BJ (cell line): ENCODE measurements at regions not wholly inside any gene's neighbourhood (a gene's known extent, or its start where the extent isn't known, plus 50 kb on each side); places are given as distances from the start of the nearest gene placed in this dataset.

ENCODE experiments used
- CTCF ChIA-PET: fragments of 350-600 bp; formaldehyde crosslinking; extraction: SDS; loops from one replicate; lab custom pipeline; 2021; ENCODE audit warnings: antibody characterized with exemption, inconsistent platforms; lab: Yijun Ruan, JAX
- POLR2A ChIA-PET: fragments of 300-600 bp; sonication (Branson Sonifier 250); formaldehyde crosslinking; extraction: SDS; loops from one replicate; lab custom pipeline; 2021; ENCODE audit warnings: antibody characterized with exemption; lab: Charles Lee
- DNase-seq: peaks from one replicate; pipeline ENCODE4 v3.0.0-alpha.2; 2011; ENCODE audit warnings: low read depth
- H3K27me3 ChIP-seq: 2 replicates; pipeline ENCODE4 v1.6.0; 2011; ENCODE audit warnings: low read length; ENCODE audit not compliant: control insufficient read depth, insufficient read depth
- H3K36me3 ChIP-seq: 2 replicates; pipeline ENCODE4 v1.5.1; 2011; ENCODE audit warnings: low read length; ENCODE audit not compliant: control insufficient read depth, insufficient read depth
- H3K4me3 ChIP-seq: 2 replicates; pipeline ENCODE4 v1.5.1; 2011; ENCODE audit warnings: low read depth, mild to moderate bottlenecking, control low read depth, low read length
- TF ChIP-seq, protein P1 (sequence below): IDR thresholded peaks from 2 replicates; pipeline ENCODE4 v1.5.1; 2011; ENCODE audit warnings: low read depth, mild to moderate bottlenecking, control low read depth, inconsistent platforms, low read length, moderate library complexity; ENCODE audit not compliant: insufficient read depth

DNA sequence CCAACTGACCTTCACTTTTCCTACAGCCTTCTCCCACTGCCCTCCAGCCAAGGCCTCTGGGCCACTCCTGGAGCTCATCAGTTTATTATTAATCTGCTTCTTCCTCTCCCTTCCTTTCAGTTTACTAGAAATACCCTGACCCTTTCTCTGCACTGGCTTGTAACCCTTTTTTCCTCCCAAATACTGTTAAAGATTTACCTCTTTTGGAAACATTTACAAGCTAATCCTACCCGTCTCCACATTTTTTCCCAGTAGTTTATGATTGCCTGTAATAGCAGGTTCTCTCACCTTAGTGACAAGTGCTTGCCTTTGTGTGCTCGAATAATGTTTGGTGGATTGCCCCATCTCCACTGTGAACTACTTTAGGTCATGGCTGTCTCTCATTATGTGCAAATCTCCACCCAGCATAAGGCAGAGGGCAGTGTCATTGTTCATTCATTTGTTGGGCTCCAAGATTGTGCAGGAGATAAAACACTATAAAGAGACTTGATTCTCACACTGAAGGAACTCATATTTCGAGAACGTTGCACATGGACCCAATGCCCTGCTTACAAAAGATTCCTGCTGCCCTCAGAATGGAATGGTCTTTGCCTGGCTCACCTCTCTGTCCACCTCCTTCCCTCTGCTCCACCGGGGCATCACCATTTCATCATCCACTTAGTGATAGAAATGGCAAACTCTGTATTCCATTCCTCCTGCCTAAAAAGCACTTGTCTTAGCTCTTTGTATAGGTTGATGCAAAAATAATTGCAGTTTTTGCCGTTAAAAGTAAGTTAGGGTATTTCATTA, 491.1 kb downstream of the UTRN start:
- TF ChIP-seq, protein P1, sequence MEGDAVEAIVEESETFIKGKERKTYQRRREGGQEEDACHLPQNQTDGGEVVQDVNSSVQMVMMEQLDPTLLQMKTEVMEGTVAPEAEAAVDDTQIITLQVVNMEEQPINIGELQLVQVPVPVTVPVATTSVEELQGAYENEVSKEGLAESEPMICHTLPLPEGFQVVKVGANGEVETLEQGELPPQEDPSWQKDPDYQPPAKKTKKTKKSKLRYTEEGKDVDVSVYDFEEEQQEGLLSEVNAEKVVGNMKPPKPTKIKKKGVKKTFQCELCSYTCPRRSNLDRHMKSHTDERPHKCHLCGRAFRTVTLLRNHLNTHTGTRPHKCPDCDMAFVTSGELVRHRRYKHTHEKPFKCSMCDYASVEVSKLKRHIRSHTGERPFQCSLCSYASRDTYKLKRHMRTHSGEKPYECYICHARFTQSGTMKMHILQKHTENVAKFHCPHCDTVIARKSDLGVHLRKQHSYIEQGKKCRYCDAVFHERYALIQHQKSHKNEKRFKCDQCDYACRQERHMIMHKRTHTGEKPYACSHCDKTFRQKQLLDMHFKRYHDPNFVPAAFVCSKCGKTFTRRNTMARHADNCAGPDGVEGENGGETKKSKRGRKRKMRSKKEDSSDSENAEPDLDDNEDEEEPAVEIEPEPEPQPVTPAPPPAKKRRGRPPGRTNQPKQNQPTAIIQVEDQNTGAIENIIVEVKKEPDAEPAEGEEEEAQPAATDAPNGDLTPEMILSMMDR = no peak
- Histone ChIP-seq H3K4me3 (no peak overlapping the region), H3K27me3 (no peaks in the 10 kb centered on the region), H3K36me3 (peaks cover 1% of the 10 kb centered on the region; the same call in 1 of the 2 replicates)
- CTCF ChIA-PET = no interaction called here
- POLR2A ChIA-PET = no interaction called here
- no peak for DNase-seq

GRCh38 chr6:144777249-144777648, 492.1 kb downstream of the UTRN start:
- peaks cover 1% of the 10 kb centered on the region; the same call in 1 of the 2 replicates for H3K36me3 ChIP-seq
- TF ChIP-seq, protein P1 = no peak
- CTCF ChIA-PET = interaction anchor here (0.5 to 0.6 kb wide), 2 partner anchors 41 to 257 kb away, joined by 3 to 4 read pairs; no protein-coding TSS in a partner anchor
- no peak for DNase-seq
- POLR2A ChIA-PET = no interaction called here
- no peak overlapping the region for H3K4me3 ChIP-seq
- H3K27me3 ChIP-seq = no peaks in the 10 kb centered on the region

GRCh38 chr6:144778056-144778455, 492.9 kb downstream of the UTRN start:
- Histone ChIP-seq H3K27me3 (no peaks in the 10 kb centered on the region), H3K4me3 (no peak overlapping the region), H3K36me3 (peaks cover 1% of the 10 kb centered on the region; the same call in 1 of the 2 replicates)
- no peak for DNase-seq
- TF ChIP-seq, protein P1 = no peak
- POLR2A ChIA-PET = no interaction called here
- CTCF ChIA-PET = interaction anchor here (1.7 kb wide), 1 partner anchor 11 kb away, joined by 5 read pairs; no protein-coding TSS in a partner anchor

DNA sequence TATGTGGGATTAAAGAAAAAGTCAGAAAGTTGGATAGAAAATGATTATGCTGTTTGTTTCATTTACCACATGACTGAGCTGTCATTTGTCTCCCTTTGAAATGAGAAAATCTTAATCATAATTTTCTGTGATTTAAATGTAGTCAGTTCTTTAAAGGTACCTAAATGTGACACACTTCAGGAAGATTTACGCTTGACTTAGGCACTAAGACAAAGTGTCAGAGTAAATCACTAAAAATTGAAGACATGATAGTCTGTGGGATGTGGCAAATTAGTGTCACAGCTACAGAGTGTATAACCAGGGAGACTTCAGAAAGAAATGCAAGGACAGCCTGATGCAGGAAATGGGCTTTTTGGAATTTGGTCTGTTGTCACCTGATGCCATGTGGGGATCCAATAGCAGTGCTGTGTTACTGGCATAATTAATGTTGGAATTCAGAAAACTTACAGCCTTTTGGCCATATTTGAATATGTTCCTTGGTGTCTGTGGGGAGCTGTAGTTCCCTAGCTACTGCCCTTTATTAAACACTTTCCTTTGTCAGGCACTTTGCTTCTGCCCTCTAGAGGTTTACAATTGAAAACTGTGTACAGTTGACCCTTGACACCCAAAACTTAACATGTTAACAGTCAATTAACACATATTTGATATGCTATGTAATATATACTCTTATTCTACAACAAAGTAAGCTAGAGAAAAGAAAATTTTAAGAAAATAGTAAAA, 493.8 kb downstream of the UTRN start:
- DNase-seq = no peak
- H3K27me3 ChIP-seq = no peaks in the 10 kb centered on the region
- POLR2A ChIA-PET = no interaction called here

GRCh38 chr6:144781836-144782235, 496.7 kb downstream of the UTRN start:
- no peak overlapping the region for H3K4me3 ChIP-seq
- CTCF ChIA-PET = no interaction called here
- H3K36me3 ChIP-seq = no peaks in the 10 kb centered on the region
- no peaks in the 10 kb centered on the region for H3K27me3 ChIP-seq
- no peak for DNase-seq
- POLR2A ChIA-PET = no interaction called here
- TF ChIP-seq, protein P1 = no peak

More for the DNA sequence above, 493.8 kb downstream of the UTRN start:
- CTCF ChIA-PET = interaction anchor here (1.3 to 1.7 kb wide), 2 partner anchors 10 to 41 kb away, joined by 3 to 5 read pairs; no protein-coding TSS in a partner anchor
- TF ChIP-seq, protein P1 = no peak
- peaks cover 1% of the 10 kb centered on the region; the same call in 1 of the 2 replicates for H3K36me3 ChIP-seq
- H3K4me3 ChIP-seq = no peak overlapping the region
